ENCODE measurements at regions not wholly inside any gene's neighbourhood (a gene's known extent, or its start where the extent isn't known, plus 50 kb on each side); places are given as distances from the start of the nearest gene placed in this dataset.

DNA sequence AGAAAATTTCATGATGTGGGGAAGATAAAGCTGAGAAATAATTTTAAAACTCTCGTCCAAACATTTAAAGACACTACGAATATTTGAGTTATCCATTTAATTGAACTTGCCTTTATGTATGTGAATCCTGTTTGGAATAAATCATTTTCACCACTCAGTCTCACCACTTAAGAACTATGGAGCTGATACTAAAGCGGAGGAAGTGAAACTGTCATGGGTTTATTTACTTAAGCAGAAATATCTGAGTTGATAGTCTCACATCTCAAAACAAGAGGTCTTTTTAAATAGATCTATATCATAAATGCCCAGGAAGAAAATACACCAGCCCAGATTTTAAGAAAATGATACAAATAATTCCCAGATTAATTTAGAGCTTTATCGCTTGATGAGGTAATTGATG is 532.4 kb downstream of the ZNF804A start:
- Histone ChIP-seq H3K4me2 (ENCODE audit: insufficient read depth, low read length) (no peak overlapping the region), H3K4me3 (ENCODE audit: insufficient read depth, low read length) (no peak overlapping the region), H3K4me1 (ENCODE audit: insufficient read depth, low read length) (no peaks in the 10 kb centered on the region), H3K27me3 (ENCODE audit: insufficient read depth, low read length) (no peaks in the 10 kb centered on the region), H3K27ac (ENCODE audit: low read depth, low read length) (no peak overlapping the region), H3K79me2 (ENCODE audit: insufficient read depth, low read length) (no peaks in the 10 kb centered on the region), H4K20me1 (ENCODE audit: insufficient read depth, low read length) (no peaks in the 10 kb centered on the region), H3K9me3 (ENCODE audit: low read depth, low read length) (no peaks in the 10 kb centered on the region), H2AFZ (ENCODE audit: low read length) (no peak overlapping the region), H3K36me3 (ENCODE audit: insufficient read depth, low read length) (no peaks in the 10 kb centered on the region)
- TF ChIP-seq, protein P1, sequence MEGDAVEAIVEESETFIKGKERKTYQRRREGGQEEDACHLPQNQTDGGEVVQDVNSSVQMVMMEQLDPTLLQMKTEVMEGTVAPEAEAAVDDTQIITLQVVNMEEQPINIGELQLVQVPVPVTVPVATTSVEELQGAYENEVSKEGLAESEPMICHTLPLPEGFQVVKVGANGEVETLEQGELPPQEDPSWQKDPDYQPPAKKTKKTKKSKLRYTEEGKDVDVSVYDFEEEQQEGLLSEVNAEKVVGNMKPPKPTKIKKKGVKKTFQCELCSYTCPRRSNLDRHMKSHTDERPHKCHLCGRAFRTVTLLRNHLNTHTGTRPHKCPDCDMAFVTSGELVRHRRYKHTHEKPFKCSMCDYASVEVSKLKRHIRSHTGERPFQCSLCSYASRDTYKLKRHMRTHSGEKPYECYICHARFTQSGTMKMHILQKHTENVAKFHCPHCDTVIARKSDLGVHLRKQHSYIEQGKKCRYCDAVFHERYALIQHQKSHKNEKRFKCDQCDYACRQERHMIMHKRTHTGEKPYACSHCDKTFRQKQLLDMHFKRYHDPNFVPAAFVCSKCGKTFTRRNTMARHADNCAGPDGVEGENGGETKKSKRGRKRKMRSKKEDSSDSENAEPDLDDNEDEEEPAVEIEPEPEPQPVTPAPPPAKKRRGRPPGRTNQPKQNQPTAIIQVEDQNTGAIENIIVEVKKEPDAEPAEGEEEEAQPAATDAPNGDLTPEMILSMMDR (IDR thresholded peaks at IDR 0.05; ENCODE audit: extremely low read depth, low read depth, low read length): no peak
- DNase-seq (ENCODE audit: insufficient read length, low spot score, missing footprints): no peak

- DNase-seq (ENCODE audit: insufficient read length, low spot score, missing footprints): no peak
- H3K9me3 ChIP-seq (ENCODE audit: low read depth, low read length): no peaks in the 10 kb centered on the region
- no peaks in the 10 kb centered on the region for H4K20me1 ChIP-seq (ENCODE audit: insufficient read depth, low read length)
- no peak overlapping the region for H3K4me3 ChIP-seq (ENCODE audit: insufficient read depth, low read length)
- H3K27ac ChIP-seq (ENCODE audit: low read depth, low read length): no peak overlapping the region
- no peaks in the 10 kb centered on the region for H3K4me1 ChIP-seq (ENCODE audit: insufficient read depth, low read length)
- no peaks in the 10 kb centered on the region for H3K36me3 ChIP-seq (ENCODE audit: insufficient read depth, low read length)
- H3K4me2 ChIP-seq (ENCODE audit: insufficient read depth, low read length): no peak overlapping the region
- H2AFZ ChIP-seq (ENCODE audit: low read length): no peak overlapping the region
- no peaks in the 10 kb centered on the region for H3K27me3 ChIP-seq (ENCODE audit: insufficient read depth, low read length)
- TF ChIP-seq, protein P1 (IDR thresholded peaks at IDR 0.05; ENCODE audit: extremely low read depth, low read depth, low read length): no peak
- H3K79me2 ChIP-seq (ENCODE audit: insufficient read depth, low read length): no peaks in the 10 kb centered on the region
Observed at GRCh38 chr2:185132501-185133041, 534.2 kb downstream of the ZNF804A start.

DNA sequence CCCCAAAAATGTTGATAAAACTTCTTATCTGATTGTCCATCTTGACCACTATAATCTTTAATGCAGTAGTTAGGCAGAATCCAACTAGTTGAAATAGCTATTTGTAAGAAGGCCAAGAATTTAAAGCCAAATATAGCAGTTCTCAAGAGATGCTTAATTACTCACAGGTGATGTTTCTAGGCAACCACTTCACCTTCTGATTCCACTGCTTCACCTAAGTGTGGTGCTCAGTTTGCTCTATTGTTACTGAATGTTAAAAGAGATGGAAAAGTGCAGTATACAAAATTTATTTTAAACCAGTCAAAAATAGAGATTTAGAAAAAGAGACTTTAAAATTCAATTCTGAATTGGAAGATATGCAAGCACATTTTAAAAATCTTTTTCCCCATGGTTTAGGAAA is 539.4 kb downstream of the ZNF804A start:
- no peaks in the 10 kb centered on the region for H3K9me3 ChIP-seq (ENCODE audit: low read depth, low read length)
- H3K4me1 ChIP-seq (ENCODE audit: insufficient read depth, low read length): no peaks in the 10 kb centered on the region
- no peak overlapping the region for H3K4me3 ChIP-seq (ENCODE audit: insufficient read depth, low read length)
- H4K20me1 ChIP-seq (ENCODE audit: insufficient read depth, low read length): no peaks in the 10 kb centered on the region
- H3K4me2 ChIP-seq (ENCODE audit: insufficient read depth, low read length): no peak overlapping the region
- no peaks in the 10 kb centered on the region for H3K79me2 ChIP-seq (ENCODE audit: insufficient read depth, low read length)
- no peak overlapping the region for H3K27ac ChIP-seq (ENCODE audit: low read depth, low read length)
- TF ChIP-seq, protein P1 (IDR thresholded peaks at IDR 0.05; ENCODE audit: extremely low read depth, low read depth, low read length): no peak
- no peak for DNase-seq (ENCODE audit: insufficient read length, low spot score, missing footprints)
- no peaks in the 10 kb centered on the region for H3K36me3 ChIP-seq (ENCODE audit: insufficient read depth, low read length)
- no peak overlapping the region for H2AFZ ChIP-seq (ENCODE audit: low read length)
- no peaks in the 10 kb centered on the region for H3K27me3 ChIP-seq (ENCODE audit: insufficient read depth, low read length)

DNA sequence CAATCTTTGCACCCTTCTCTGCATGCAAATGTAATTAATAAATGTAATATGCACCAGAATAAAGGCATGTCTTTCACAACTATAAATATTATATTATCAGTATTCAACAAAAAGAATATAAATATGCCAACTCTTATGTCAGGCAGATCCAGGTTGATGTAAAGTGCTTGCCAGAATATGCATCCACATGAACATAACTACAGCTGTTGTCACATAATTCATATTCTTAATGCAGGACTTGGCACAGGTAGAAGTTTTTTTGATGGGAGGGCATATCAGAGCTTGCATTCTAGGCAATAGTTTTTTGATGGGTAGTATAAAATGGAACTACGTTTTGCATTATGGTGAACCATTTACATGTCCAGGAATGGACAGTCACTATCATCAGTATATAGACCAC is 544.3 kb downstream of the ZNF804A start:
- Histone ChIP-seq H3K9me3 (ENCODE audit: low read depth, low read length) (no peaks in the 10 kb centered on the region), H3K36me3 (ENCODE audit: insufficient read depth, low read length) (no peaks in the 10 kb centered on the region), H3K4me3 (ENCODE audit: insufficient read depth, low read length) (no peak overlapping the region), H3K4me2 (ENCODE audit: insufficient read depth, low read length) (no peak overlapping the region), H2AFZ (ENCODE audit: low read length) (no peak overlapping the region), H4K20me1 (ENCODE audit: insufficient read depth, low read length) (no peaks in the 10 kb centered on the region), H3K4me1 (ENCODE audit: insufficient read depth, low read length) (no peaks in the 10 kb centered on the region), H3K27me3 (ENCODE audit: insufficient read depth, low read length) (no peaks in the 10 kb centered on the region), H3K27ac (ENCODE audit: low read depth, low read length) (no peak overlapping the region), H3K79me2 (ENCODE audit: insufficient read depth, low read length) (no peaks in the 10 kb centered on the region)
- DNase-seq (ENCODE audit: insufficient read length, low spot score, missing footprints): no peak
- TF ChIP-seq, protein P1 (IDR thresholded peaks at IDR 0.05; ENCODE audit: extremely low read depth, low read depth, low read length): no peak
